Parathyroid adenoma (tissue), 2 donors: ENCODE measurements at regions not wholly inside any gene's neighbourhood (a gene's known extent, or its start where the extent isn't known, plus 50 kb on each side); places are given as distances from the start of the nearest gene placed in this dataset.

Source experiments
- H2AFZ ChIP-seq: fragments of 300-600 bp; sonication (generic); one replicate; pipeline ENCODE4 v1.7.0; 2017; ENCODE audit warnings: antibody characterized with exemption, mild to moderate bottlenecking
- H3K27ac ChIP-seq: fragments of 300-600 bp; sonication (generic); one replicate; pipeline ENCODE4 v1.7.0; 2017
- H3K27me3 ChIP-seq: fragments of 300-600 bp; sonication (generic); one replicate; pipeline ENCODE4 v1.7.0; 2017; ENCODE audit warnings: low read length; ENCODE audit not compliant: control insufficient read depth, insufficient read depth
- H3K36me3 ChIP-seq: fragments of 300-600 bp; sonication (generic); one replicate; pipeline ENCODE4 v1.7.0; 2017; ENCODE audit warnings: low read length; ENCODE audit not compliant: control insufficient read depth, insufficient read depth
- H3K4me1 ChIP-seq: fragments of 300-600 bp; sonication (generic); one replicate; pipeline ENCODE4 v1.7.0; 2017; ENCODE audit warnings: control low read depth
- H3K4me2 ChIP-seq: fragments of 300-600 bp; sonication (generic); one replicate; pipeline ENCODE4 v1.7.0; 2017; ENCODE audit warnings: low read length
- H3K4me3 ChIP-seq: fragments of 300-600 bp; sonication (generic); one replicate; pipeline ENCODE4 v1.7.0; 2017; ENCODE audit warnings: low read depth, low read length
- H3K79me2 ChIP-seq: fragments of 300-600 bp; sonication (generic); one replicate; pipeline ENCODE4 v1.7.0; 2017; ENCODE audit warnings: control low read depth
- H3K9ac ChIP-seq: fragments of 300-600 bp; sonication (generic); one replicate; pipeline ENCODE4 v1.7.0; 2017; ENCODE audit warnings: mild to moderate bottlenecking
- H3K9me3 ChIP-seq: fragments of 300-600 bp; sonication (generic); one replicate; pipeline ENCODE4 v1.7.0; 2017; ENCODE audit warnings: low read length; ENCODE audit not compliant: control insufficient read depth
- TF ChIP-seq, protein P1 (sequence below): fragments of 300-600 bp; sonication (generic); IDR thresholded peaks from one replicate; pipeline ENCODE4 v1.7.0; 2017; ENCODE audit warnings: antibody characterized with exemption, mild to moderate bottlenecking
- donor health status: primary hyperparathyroidism.

DNA sequence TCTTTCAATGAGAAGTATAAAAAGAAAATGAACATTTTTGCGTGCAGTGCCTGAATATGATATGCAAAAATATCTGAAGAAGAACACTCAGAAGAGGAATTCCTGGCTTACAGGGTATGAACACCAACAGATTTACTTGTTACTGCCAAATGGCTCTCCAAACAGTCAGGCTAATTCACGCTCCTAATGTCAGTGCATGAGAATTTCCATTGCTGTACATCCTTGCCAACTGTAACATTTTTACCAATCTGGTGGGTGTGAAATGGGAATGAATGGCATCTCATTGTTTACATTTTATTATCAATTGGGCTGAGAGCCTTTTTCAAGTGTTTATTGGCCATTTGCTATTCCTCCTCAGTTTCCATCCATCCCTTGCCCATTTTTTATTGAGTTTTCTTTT lies 365.3 kb upstream of the MAP3K7 start:
- no peaks in the 10 kb centered on the region for H3K9me3 ChIP-seq
- H3K27ac ChIP-seq, result no peak overlapping the region
- no peak overlapping the region for H2AFZ ChIP-seq
- H3K4me1 ChIP-seq, result no peaks in the 10 kb centered on the region
- no peak overlapping the region for H3K4me2 ChIP-seq
- no peaks in the 10 kb centered on the region for H3K79me2 ChIP-seq
- no peak overlapping the region for H3K9ac ChIP-seq
- no peaks in the 10 kb centered on the region for H3K36me3 ChIP-seq
- TF ChIP-seq, protein P1, sequence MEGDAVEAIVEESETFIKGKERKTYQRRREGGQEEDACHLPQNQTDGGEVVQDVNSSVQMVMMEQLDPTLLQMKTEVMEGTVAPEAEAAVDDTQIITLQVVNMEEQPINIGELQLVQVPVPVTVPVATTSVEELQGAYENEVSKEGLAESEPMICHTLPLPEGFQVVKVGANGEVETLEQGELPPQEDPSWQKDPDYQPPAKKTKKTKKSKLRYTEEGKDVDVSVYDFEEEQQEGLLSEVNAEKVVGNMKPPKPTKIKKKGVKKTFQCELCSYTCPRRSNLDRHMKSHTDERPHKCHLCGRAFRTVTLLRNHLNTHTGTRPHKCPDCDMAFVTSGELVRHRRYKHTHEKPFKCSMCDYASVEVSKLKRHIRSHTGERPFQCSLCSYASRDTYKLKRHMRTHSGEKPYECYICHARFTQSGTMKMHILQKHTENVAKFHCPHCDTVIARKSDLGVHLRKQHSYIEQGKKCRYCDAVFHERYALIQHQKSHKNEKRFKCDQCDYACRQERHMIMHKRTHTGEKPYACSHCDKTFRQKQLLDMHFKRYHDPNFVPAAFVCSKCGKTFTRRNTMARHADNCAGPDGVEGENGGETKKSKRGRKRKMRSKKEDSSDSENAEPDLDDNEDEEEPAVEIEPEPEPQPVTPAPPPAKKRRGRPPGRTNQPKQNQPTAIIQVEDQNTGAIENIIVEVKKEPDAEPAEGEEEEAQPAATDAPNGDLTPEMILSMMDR, result no peak
- H3K4me3 ChIP-seq, result no peak overlapping the region
- no peaks in the 10 kb centered on the region for H3K27me3 ChIP-seq

DNA sequence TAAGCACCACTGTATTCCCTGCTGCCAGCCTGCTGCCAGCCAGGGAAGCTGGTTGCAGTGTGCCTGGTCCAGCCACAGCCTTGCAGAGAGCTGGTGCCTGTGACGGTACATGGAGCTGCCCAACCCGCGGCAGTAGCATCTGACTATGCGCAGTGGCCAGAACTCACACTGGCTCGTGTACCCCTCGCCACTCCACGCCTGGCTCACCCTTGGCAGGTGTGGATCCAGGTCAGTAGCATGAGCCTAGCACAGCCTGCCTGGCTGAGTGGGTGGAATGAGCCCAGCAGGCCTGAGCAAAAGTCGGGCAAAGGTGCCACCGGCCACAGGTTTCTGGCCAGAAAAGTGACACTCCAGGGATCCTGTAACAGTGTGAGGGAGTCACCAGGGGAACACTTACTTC lies 361.7 kb upstream of the MAP3K7 start:
- no peak overlapping the region for H2AFZ ChIP-seq
- no peaks in the 10 kb centered on the region for H3K36me3 ChIP-seq
- H3K4me2 ChIP-seq, result no peak overlapping the region
- H3K9ac ChIP-seq, result no peak overlapping the region
- H3K27ac ChIP-seq, result no peak overlapping the region
- no peaks in the 10 kb centered on the region for H3K27me3 ChIP-seq
- TF ChIP-seq, protein P1, result no peak
- no peaks in the 10 kb centered on the region for H3K4me1 ChIP-seq
- no peak overlapping the region for H3K4me3 ChIP-seq
- no peaks in the 10 kb centered on the region for H3K9me3 ChIP-seq
- H3K79me2 ChIP-seq, result no peaks in the 10 kb centered on the region

DNA sequence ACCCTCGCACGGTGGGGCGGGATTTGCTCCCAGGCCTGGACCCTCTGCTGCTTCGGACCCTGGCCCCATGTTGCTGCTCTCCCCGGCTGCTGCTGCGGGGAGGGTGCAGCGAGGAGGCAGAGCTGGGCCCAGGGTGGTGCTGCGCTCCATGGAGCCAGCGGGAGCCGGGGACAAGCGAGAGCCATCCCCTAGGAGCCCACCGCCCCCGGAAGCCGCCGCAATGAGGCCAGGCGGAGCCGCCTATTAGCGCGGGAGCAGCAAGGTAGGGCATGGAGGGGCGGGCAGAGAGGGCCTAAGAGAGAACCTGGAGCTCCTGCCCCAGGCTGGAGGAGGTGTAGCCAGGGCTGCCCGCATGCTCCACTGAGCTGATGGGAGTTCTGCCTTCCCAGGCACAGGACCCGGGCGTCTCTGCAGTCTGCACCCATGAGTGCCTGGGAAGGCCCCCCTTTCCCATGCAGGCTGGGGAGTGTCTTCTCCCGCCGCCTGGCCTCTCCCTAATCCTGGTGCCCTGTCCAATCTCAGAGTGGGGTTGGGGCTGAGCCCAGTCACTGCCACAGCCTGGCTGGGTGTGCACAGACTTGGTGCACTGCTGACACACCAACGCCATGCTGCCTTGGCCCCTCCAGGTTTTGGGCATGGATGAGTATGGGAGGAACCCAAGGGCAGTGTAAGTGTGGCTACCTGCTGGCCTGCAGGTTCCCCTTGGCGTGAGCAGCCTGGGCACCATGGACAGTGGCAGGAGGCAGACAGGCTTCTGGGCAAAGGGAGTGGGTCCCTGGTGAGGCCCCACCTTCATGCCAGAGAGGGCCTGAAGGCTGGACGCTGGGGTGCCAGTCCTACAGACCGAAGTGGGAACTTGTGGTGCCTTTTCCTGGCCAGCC lies 360.6 kb upstream of the MAP3K7 start:
- Histone ChIP-seq H3K27me3 (no peaks in the 10 kb centered on the region), H3K4me2 (no peak overlapping the region), H3K36me3 (no peaks in the 10 kb centered on the region), H2AFZ (no peak overlapping the region), H3K4me1 (no peaks in the 10 kb centered on the region), H3K9me3 (no peaks in the 10 kb centered on the region), H3K79me2 (no peaks in the 10 kb centered on the region), H3K27ac (no peak overlapping the region), H3K9ac (no peak overlapping the region), H3K4me3 (no peak overlapping the region)
- TF ChIP-seq, protein P1, result no peak

- H3K4me2 ChIP-seq, result no peak overlapping the region
- H3K9ac ChIP-seq, result no peak overlapping the region
- no peaks in the 10 kb centered on the region for H3K4me1 ChIP-seq
- no peaks in the 10 kb centered on the region for H3K79me2 ChIP-seq
- TF ChIP-seq, protein P1, result no peak
- H3K27me3 ChIP-seq, result no peaks in the 10 kb centered on the region
- no peaks in the 10 kb centered on the region for H3K36me3 ChIP-seq
- no peak overlapping the region for H3K27ac ChIP-seq
- no peak overlapping the region for H2AFZ ChIP-seq
- H3K9me3 ChIP-seq, result no peaks in the 10 kb centered on the region
- H3K4me3 ChIP-seq, result no peak overlapping the region
Observed at GRCh38 chr6:90941885-90942284, 355.0 kb upstream of the MAP3K7 start.
